NT2/D1 (cell line): ENCODE measurements at regions not wholly inside any gene's neighbourhood (a gene's known extent, or its start where the extent isn't known, plus 50 kb on each side); places are given as distances from the start of the nearest gene placed in this dataset.

Experiments used
- YY1 ChIP-seq: IDR thresholded peaks from 2 replicates; pipeline ENCODE4 v1.6.1; 2011; ENCODE audit not compliant: insufficient read length, insufficient read depth
- ZNF274 ChIP-seq: IDR thresholded peaks from 2 replicates; pipeline ENCODE4 v1.6.1; 2011; ENCODE audit warnings: mild to moderate bottlenecking, low read depth, low read length

DNA sequence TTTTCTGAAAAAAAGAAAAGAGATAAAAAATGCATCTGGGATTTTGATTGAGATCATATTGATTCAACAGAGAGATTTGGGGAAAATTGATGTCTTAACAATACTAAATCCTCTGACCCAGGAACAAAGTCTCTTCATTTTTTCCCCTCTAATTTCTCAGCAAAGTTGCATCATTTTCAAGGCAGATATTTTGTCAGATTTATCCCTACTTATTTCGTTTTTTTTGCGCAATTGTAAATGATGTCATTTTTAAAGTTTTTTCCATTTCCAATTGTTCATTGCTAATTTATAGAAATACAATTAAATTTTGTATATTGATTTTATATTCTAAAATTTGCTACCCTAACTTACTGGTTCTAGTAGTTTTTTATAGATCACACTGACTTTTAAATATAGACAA lies 97.7 kb upstream of the TMEM170B start:
- TF ChIP-seq YY1, result no peak
- no peak for TF ChIP-seq ZNF274
